GM12878 (cell line): ENCODE measurements at regions not wholly inside any gene's neighbourhood (a gene's known extent, or its start where the extent isn't known, plus 50 kb on each side); places are given as distances from the start of the nearest gene placed in this dataset.

Experiments used
- ATAC-seq: fragments of 200-7000 bp; cut with Tn5 transposase; 3 replicates; pipeline ENCODE4 v1.9.1; 2020; ENCODE audit warnings: mild to moderate bottlenecking, moderate library complexity
- BruUV-seq: library from RNA; stranded (reverse); fragments of 400-500 nt; replicated peaks from 2 replicates; lab custom pipeline; 2021; lab: Mats Ljungman, UMichigan
- CTCF ChIA-PET: fragments of 300-600 bp; sonication (Branson Sonifier 250); formaldehyde crosslinking; extraction: SDS; loops from one replicate; lab custom pipeline; 2021; ENCODE audit warnings: inconsistent platforms; lab: Yijun Ruan, JAX
- POLR2A ChIA-PET: fragments of 350-600 bp; formaldehyde crosslinking; extraction: SDS; loops from one replicate; lab custom pipeline; 2021; ENCODE audit warnings: inconsistent platforms; lab: Charles Lee
- RAD21 ChIA-PET: fragments of 300-600 bp; sonication (Branson Sonifier 250); formaldehyde crosslinking; loops from one replicate; lab custom pipeline; 2023; ENCODE audit warnings: antibody characterized with exemption; ENCODE audit not compliant: unreplicated experiment; lab: Charles Lee
- SMC1A ChIA-PET: fragments of 300-600 bp; sonication (Branson Sonifier 250); formaldehyde crosslinking; loops from one replicate; lab custom pipeline; 2023; ENCODE audit not compliant: unreplicated experiment, uncharacterized antibody; lab: Charles Lee
- DNase-seq: peaks from one replicate; pipeline ENCODE4 v3.0.0-alpha.2; 2011; ENCODE audit warnings: low read depth, low spot score
- FAIRE-seq: peaks from 3 replicates; lab custom pipeline; 2011; peaks lifted over from hg19 to GRCh38; lab: Jason Lieb, UNC
- H2AFZ ChIP-seq: 2 replicates; pipeline ENCODE4 v1.6.0; 2011; ENCODE audit warnings: low read depth, low read length, control low read depth; ENCODE audit not compliant: control insufficient read depth
- H3K27ac ChIP-seq: 2 replicates; pipeline ENCODE4 v1.5.1; 2011; ENCODE audit warnings: control low read depth; ENCODE audit not compliant: control insufficient read depth, insufficient read depth
- H3K27me3 ChIP-seq, 2 experiments: replicated peaks in 1 of 2; 2 replicates each; pipeline versions ENCODE4 v1.6.0 to v1.6.1; 2011; ENCODE audit warnings: low read length in 1 of 2; ENCODE audit not compliant: control insufficient read depth in 2 of 2, insufficient read depth in 2 of 2
- H3K36me3 ChIP-seq, 2 experiments: 2 replicates each; pipeline ENCODE4 v1.5.1; 2011; ENCODE audit warnings: low read length in 1 of 2; ENCODE audit not compliant: control insufficient read depth in 2 of 2, insufficient read depth in 2 of 2
- H3K4me1 ChIP-seq: 2 replicates; pipeline ENCODE4 v1.6.1; 2011; ENCODE audit warnings: mild to moderate bottlenecking, low read length, moderate library complexity, mixed read lengths; ENCODE audit not compliant: control insufficient read depth, insufficient read depth
- H3K4me2 ChIP-seq: 2 replicates; pipeline ENCODE4 v1.6.0; 2011; ENCODE audit warnings: control low read depth; ENCODE audit not compliant: control insufficient read depth, insufficient read depth
- H3K4me3 ChIP-seq: fragments of 200-600 bp; sonication (generic); 2 replicates; pipeline ENCODE4 v1.5.1; 2016
- H3K79me2 ChIP-seq: 2 replicates; pipeline ENCODE4 v1.6.0; 2011; ENCODE audit warnings: low read length; ENCODE audit not compliant: control insufficient read depth, insufficient read depth
- H3K9ac ChIP-seq: 2 replicates; pipeline ENCODE4 v1.8.0; 2011; ENCODE audit warnings: low read length, control low read depth, mixed read lengths; ENCODE audit not compliant: control insufficient read depth, insufficient read depth
- H3K9me3 ChIP-seq: replicated peaks from 3 replicates; pipeline ENCODE4 v1.5.1; 2011; ENCODE audit warnings: mild to moderate bottlenecking, low read length; ENCODE audit not compliant: control insufficient read depth, insufficient read depth
- H4K20me1 ChIP-seq: 2 replicates; pipeline ENCODE4 v1.6.0; 2011; ENCODE audit not compliant: control insufficient read depth, insufficient read depth
- CBX3 ChIP-seq: fragments of 200-600 bp; sonication (generic); IDR thresholded peaks from 2 replicates; pipeline ENCODE4 v1.6.1; 2016; ENCODE audit warnings: low read depth, borderline replicate concordance
- KDM1A ChIP-seq: fragments of 200-600 bp; sonication (generic); IDR thresholded peaks from 2 replicates; pipeline ENCODE4 v1.6.1; 2016; ENCODE audit warnings: borderline replicate concordance
- PAX5 ChIP-seq: IDR thresholded peaks from 2 replicates; pipeline ENCODE4 v1.6.1; 2011; ENCODE audit warnings: low read depth, low read length, borderline replicate concordance
- POLR2A ChIP-seq: IDR thresholded peaks from 2 replicates; pipeline ENCODE4 v1.6.1; 2011; ENCODE audit warnings: low read depth, mild to moderate bottlenecking, low read length
- WGBS: methylation state at CpG from one replicate; pipeline ENCODE4 v1.1.6; 2016; ENCODE audit warnings: low lambda C conversion rate; ENCODE audit not compliant: insufficient replicate concordance, insufficient coverage; ENCODE audit errors: missing lambda C conversion rate; 5-methylcytosine and 5-hydroxymethylcytosine counted together
- in situ Hi-C: fragments of 300-500 bp; cut with MboI; formaldehyde crosslinking; loops from 9 replicates; pipeline ENCODE4 v1.14.3; 2018; ENCODE audit warnings: mixed read lengths
- intact Hi-C: fragments of 100-400 bp; cut with micrococcal nuclease; formaldehyde crosslinking; loops from one replicate; pipeline ENCODE4 v1.14.2; 2022; ENCODE audit not compliant: unreplicated experiment
- TF ChIP-seq, protein P1 (sequence below): fragments of 450-650 bp; IDR thresholded peaks from 2 replicates; pipeline ENCODE4 v1.6.1; 2017; ENCODE audit warnings: mild to moderate bottlenecking
- TF ChIP-seq, protein P2 (sequence below): IDR thresholded peaks from 2 replicates; pipeline ENCODE4 v1.6.1; 2012; ENCODE audit warnings: mild to moderate bottlenecking, low read depth, low read length
- TF ChIP-seq, protein P3 (sequence below): fragments of 450-650 bp; formaldehyde crosslinking; IDR thresholded peaks from 2 replicates; pipeline ENCODE4 v1.5.0; 2022; ENCODE audit warnings: mild to moderate bottlenecking, missing genetic modification characterization

DNA sequence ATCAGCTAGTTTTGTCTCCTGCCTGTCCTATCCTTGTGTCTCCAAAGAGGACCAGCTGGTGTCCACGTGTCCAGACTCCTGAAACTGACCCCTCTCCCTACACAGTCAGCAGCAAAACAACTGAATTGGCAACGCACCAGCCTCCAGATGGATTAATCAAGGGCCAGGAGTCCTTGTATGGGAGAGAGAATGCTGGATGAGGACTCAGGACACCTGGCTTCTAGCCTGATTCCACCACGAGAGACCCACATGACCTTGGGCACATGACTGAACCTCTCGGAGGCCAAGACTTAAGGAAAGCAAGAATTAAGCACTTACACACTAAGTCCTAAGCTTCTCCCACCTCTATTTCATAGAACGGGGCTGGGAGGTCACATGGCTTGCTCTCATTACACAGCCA, 60.4 kb upstream of the CMKLR1 start:
- BruUV-seq: no TSS peak
- H2AFZ ChIP-seq: no peak overlapping the region
- WGBS: 17% methylated on average over 5 of the region's 5 CpGs
- RAD21 ChIA-PET: no interaction called here
- TF ChIP-seq, protein P1, sequence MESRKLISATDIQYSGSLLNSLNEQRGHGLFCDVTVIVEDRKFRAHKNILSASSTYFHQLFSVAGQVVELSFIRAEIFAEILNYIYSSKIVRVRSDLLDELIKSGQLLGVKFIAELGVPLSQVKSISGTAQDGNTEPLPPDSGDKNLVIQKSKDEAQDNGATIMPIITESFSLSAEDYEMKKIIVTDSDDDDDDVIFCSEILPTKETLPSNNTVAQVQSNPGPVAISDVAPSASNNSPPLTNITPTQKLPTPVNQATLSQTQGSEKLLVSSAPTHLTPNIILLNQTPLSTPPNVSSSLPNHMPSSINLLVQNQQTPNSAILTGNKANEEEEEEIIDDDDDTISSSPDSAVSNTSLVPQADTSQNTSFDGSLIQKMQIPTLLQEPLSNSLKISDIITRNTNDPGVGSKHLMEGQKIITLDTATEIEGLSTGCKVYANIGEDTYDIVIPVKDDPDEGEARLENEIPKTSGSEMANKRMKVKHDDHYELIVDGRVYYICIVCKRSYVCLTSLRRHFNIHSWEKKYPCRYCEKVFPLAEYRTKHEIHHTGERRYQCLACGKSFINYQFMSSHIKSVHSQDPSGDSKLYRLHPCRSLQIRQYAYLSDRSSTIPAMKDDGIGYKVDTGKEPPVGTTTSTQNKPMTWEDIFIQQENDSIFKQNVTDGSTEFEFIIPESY: no peak
- no peak overlapping the region for H3K9ac ChIP-seq
- CTCF ChIA-PET: interaction anchor here (1.4 kb wide), 1 partner anchor 9 kb away, joined by 3 read pairs; no protein-coding TSS in a partner anchor
- DNase-seq (no peak), FAIRE-seq (no peak), ATAC-seq (no peak)
- intact Hi-C loops: no loop called here
- H3K36me3 ChIP-seq: no peaks in the 10 kb centered on the region
- H3K27ac ChIP-seq: no peak overlapping the region
- no peak overlapping the region for H3K4me2 ChIP-seq
- H3K4me1 ChIP-seq: no peaks in the 10 kb centered on the region
- H3K27me3 ChIP-seq: peaks cover 0 to 3% of the 10 kb centered on the region in 2 experiments; a peak in 3 of 4 replicates
- no peaks in the 10 kb centered on the region for H4K20me1 ChIP-seq
- in situ Hi-C loops: no loop called here
- SMC1A ChIA-PET: no interaction called here
- POLR2A ChIA-PET: no interaction called here
- H3K9me3 ChIP-seq: no peaks in the 10 kb centered on the region
- H3K4me3 ChIP-seq: no peak overlapping the region
- no peaks in the 10 kb centered on the region for H3K79me2 ChIP-seq

DNA sequence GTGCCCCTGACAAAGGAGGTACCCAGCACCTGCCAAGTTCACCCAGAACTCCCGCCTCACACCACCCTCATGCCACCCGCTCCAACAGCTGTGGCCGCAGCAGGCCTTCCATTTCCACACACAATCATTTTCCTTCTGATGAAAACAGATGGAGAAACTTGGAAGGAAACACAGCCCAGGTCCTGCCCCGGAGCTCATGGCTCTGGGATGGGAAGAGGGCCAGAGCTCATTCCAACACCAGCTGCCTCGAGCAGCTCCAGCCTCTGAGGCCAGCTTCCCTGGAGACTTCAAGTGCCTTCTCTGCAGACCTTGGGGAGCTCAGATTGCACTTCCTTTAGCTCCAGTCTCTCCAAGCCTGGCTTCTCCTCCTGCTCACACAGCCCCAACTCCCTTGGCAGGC, 55.1 kb upstream of the CMKLR1 start:
- WGBS: 26% methylated on average over 5 of the region's 5 CpGs
- SMC1A ChIA-PET: interaction anchor here (1.4 kb wide), 1 partner anchor 19 kb away, joined by 3 read pairs; no protein-coding TSS in a partner anchor
- TF ChIP-seq, protein P2, sequence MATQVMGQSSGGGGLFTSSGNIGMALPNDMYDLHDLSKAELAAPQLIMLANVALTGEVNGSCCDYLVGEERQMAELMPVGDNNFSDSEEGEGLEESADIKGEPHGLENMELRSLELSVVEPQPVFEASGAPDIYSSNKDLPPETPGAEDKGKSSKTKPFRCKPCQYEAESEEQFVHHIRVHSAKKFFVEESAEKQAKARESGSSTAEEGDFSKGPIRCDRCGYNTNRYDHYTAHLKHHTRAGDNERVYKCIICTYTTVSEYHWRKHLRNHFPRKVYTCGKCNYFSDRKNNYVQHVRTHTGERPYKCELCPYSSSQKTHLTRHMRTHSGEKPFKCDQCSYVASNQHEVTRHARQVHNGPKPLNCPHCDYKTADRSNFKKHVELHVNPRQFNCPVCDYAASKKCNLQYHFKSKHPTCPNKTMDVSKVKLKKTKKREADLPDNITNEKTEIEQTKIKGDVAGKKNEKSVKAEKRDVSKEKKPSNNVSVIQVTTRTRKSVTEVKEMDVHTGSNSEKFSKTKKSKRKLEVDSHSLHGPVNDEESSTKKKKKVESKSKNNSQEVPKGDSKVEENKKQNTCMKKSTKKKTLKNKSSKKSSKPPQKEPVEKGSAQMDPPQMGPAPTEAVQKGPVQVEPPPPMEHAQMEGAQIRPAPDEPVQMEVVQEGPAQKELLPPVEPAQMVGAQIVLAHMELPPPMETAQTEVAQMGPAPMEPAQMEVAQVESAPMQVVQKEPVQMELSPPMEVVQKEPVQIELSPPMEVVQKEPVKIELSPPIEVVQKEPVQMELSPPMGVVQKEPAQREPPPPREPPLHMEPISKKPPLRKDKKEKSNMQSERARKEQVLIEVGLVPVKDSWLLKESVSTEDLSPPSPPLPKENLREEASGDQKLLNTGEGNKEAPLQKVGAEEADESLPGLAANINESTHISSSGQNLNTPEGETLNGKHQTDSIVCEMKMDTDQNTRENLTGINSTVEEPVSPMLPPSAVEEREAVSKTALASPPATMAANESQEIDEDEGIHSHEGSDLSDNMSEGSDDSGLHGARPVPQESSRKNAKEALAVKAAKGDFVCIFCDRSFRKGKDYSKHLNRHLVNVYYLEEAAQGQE: no peak
- TF ChIP-seq POLR2A: no peak
- TF ChIP-seq CBX3: no peak
- TF ChIP-seq, protein P3, sequence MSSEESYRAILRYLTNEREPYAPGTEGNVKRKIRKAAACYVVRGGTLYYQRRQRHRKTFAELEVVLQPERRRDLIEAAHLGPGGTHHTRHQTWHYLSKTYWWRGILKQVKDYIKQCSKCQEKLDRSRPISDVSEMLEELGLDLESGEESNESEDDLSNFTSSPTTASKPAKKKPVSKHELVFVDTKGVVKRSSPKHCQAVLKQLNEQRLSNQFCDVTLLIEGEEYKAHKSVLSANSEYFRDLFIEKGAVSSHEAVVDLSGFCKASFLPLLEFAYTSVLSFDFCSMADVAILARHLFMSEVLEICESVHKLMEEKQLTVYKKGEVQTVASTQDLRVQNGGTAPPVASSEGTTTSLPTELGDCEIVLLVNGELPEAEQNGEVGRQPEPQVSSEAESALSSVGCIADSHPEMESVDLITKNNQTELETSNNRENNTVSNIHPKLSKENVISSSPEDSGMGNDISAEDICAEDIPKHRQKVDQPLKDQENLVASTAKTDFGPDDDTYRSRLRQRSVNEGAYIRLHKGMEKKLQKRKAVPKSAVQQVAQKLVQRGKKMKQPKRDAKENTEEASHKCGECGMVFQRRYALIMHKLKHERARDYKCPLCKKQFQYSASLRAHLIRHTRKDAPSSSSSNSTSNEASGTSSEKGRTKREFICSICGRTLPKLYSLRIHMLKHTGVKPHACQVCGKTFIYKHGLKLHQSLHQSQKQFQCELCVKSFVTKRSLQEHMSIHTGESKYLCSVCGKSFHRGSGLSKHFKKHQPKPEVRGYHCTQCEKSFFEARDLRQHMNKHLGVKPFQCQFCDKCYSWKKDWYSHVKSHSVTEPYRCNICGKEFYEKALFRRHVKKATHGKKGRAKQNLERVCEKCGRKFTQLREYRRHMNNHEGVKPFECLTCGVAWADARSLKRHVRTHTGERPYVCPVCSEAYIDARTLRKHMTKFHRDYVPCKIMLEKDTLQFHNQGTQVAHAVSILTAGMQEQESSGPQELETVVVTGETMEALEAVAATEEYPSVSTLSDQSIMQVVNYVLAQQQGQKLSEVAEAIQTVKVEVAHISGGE (CRISPR knock-in tag): no peak
- no peak for TF ChIP-seq KDM1A
- TF ChIP-seq PAX5: no peak

More for the DNA sequence above, 55.1 kb upstream of the CMKLR1 start:
- ATAC-seq: no peak
- RAD21 ChIA-PET: no interaction called here
- H3K4me1 ChIP-seq: no peaks in the 10 kb centered on the region
- H4K20me1 ChIP-seq: no peaks in the 10 kb centered on the region
- CTCF ChIA-PET: no interaction called here
- no peak for DNase-seq
- no peak overlapping the region for H3K27ac ChIP-seq
- H3K36me3 ChIP-seq: no peaks in the 10 kb centered on the region
- H3K9ac ChIP-seq: no peak overlapping the region
- H3K4me3 ChIP-seq: no peak overlapping the region
- no peak for FAIRE-seq
- no peaks in the 10 kb centered on the region; the same call in 2 of the 3 replicates for H3K9me3 ChIP-seq
- intact Hi-C loops: no loop called here
- BruUV-seq: no TSS peak
- in situ Hi-C loops: no loop called here
- H2AFZ ChIP-seq: no peak overlapping the region
- H3K27me3 ChIP-seq: no peaks in the 10 kb centered on the region; a peak in 1 of 4 replicates
- POLR2A ChIA-PET: no interaction called here
- H3K4me2 ChIP-seq: no peak overlapping the region
- H3K79me2 ChIP-seq: no peaks in the 10 kb centered on the region
